OCI-LY1 (cell line): ENCODE measurements at regions not wholly inside any gene's neighbourhood (a gene's known extent, or its start where the extent isn't known, plus 50 kb on each side); places are given as distances from the start of the nearest gene placed in this dataset.

Source experiments
- H2AFZ ChIP-seq: fragments of 200-600 bp; sonication (generic), shearing (Covaris generic); 2 replicates; pipeline ENCODE4 v1.6.0; 2014; ENCODE audit warnings: antibody characterized with exemption, mild to moderate bottlenecking, low read length
- H3F3A ChIP-seq: fragments of 200-600 bp; sonication (generic), shearing (Covaris generic); 2 replicates; pipeline ENCODE4 v1.6.0; 2014; ENCODE audit warnings: mild to moderate bottlenecking, antibody characterized with exemption, low read length, moderate library complexity; ENCODE audit not compliant: insufficient read depth
- H3K27ac ChIP-seq: fragments of 200-600 bp; sonication (generic); 2 replicates; pipeline ENCODE4 v1.5.1; 2014; ENCODE audit warnings: low read length, mixed run types, mild to moderate bottlenecking, low read depth; ENCODE audit not compliant: poor library complexity, severe bottlenecking
- H3K27me3 ChIP-seq: fragments of 200-600 bp; sonication (generic); 2 replicates; pipeline ENCODE4 v1.6.0; 2014; ENCODE audit warnings: antibody characterized with exemption, mild to moderate bottlenecking, low read length, moderate library complexity; ENCODE audit not compliant: insufficient read depth
- H3K36me3 ChIP-seq: fragments of 200-600 bp; sonication (generic); 2 replicates; pipeline ENCODE4 v1.6.1; 2014; ENCODE audit warnings: mild to moderate bottlenecking, antibody characterized with exemption, low read length, moderate library complexity, mixed read lengths; ENCODE audit not compliant: insufficient read depth
- H3K4me1 ChIP-seq: fragments of 200-600 bp; sonication (generic); 2 replicates; pipeline ENCODE4 v1.5.1; 2014; ENCODE audit warnings: mild to moderate bottlenecking, low read length, moderate library complexity; ENCODE audit not compliant: insufficient read depth, severe bottlenecking
- H3K4me2 ChIP-seq: fragments of 200-600 bp; sonication (generic), shearing (Covaris generic); 2 replicates; pipeline ENCODE4 v1.6.1; 2014; ENCODE audit warnings: low read length
- H3K4me3 ChIP-seq: fragments of 200-600 bp; sonication (generic); 2 replicates; pipeline ENCODE4 v1.5.1; 2014; ENCODE audit warnings: low read length, low read depth, mild to moderate bottlenecking, mixed read lengths; ENCODE audit not compliant: poor library complexity, severe bottlenecking
- H3K79me2 ChIP-seq: fragments of 200-600 bp; shearing (Covaris generic); 2 replicates; pipeline ENCODE4 v1.6.1; 2016; ENCODE audit warnings: mixed run types, low read length, mixed read lengths; ENCODE audit not compliant: insufficient read depth
- H3K9ac ChIP-seq: fragments of 200-600 bp; sonication (generic), shearing (Covaris generic); 2 replicates; pipeline ENCODE4 v1.6.1; 2014; ENCODE audit warnings: mild to moderate bottlenecking, low read length, mixed read lengths
- H3K9me2 ChIP-seq: fragments of 200-600 bp; sonication (generic), shearing (Covaris generic); 2 replicates; pipeline ENCODE4 v1.6.1; 2014; ENCODE audit warnings: low read depth, mild to moderate bottlenecking, low read length, mixed read lengths
- H3K9me3 ChIP-seq: fragments of 200-600 bp; shearing (Covaris generic); 2 replicates; pipeline ENCODE4 v1.6.1; 2014; ENCODE audit warnings: low read length, mixed read lengths
- H4K20me1 ChIP-seq: fragments of 200-600 bp; sonication (generic), shearing (Covaris generic); 2 replicates; pipeline ENCODE4 v1.6.0; 2016; ENCODE audit warnings: mild to moderate bottlenecking, low read length; ENCODE audit not compliant: insufficient read depth
- EZH2 ChIP-seq: fragments of 200-600 bp; sonication (generic), shearing (Covaris generic); IDR thresholded peaks from 2 replicates; pipeline ENCODE4 v1.8.0; 2017; ENCODE audit warnings: borderline replicate concordance, mixed run types, mild to moderate bottlenecking, antibody characterized with exemption, low read length, moderate library complexity, mixed read lengths
- TF ChIP-seq, protein P1 (sequence below): fragments of 200-600 bp; sonication (generic), shearing (Covaris generic); IDR thresholded peaks from 2 replicates; pipeline ENCODE4 v1.5.1; 2017; ENCODE audit warnings: mild to moderate bottlenecking, antibody characterized with exemption, low read length, moderate library complexity, mixed read lengths

GRCh38 chrX:139222511-139223200 lies 307.9 kb upstream of the F9 start:
- TF ChIP-seq, protein P1, sequence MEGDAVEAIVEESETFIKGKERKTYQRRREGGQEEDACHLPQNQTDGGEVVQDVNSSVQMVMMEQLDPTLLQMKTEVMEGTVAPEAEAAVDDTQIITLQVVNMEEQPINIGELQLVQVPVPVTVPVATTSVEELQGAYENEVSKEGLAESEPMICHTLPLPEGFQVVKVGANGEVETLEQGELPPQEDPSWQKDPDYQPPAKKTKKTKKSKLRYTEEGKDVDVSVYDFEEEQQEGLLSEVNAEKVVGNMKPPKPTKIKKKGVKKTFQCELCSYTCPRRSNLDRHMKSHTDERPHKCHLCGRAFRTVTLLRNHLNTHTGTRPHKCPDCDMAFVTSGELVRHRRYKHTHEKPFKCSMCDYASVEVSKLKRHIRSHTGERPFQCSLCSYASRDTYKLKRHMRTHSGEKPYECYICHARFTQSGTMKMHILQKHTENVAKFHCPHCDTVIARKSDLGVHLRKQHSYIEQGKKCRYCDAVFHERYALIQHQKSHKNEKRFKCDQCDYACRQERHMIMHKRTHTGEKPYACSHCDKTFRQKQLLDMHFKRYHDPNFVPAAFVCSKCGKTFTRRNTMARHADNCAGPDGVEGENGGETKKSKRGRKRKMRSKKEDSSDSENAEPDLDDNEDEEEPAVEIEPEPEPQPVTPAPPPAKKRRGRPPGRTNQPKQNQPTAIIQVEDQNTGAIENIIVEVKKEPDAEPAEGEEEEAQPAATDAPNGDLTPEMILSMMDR = no peak
- TF ChIP-seq EZH2 = no peak
- H3F3A ChIP-seq = no peaks in the 10 kb centered on the region

GRCh38 chrX:139213241-139213709 lies 317.3 kb upstream of the F9 start:
- Histone ChIP-seq H3K9me2 (no peaks in the 10 kb centered on the region), H3K4me1 (no peaks in the 10 kb centered on the region), H4K20me1 (no peaks in the 10 kb centered on the region), H2AFZ (no peak overlapping the region), H3K4me2 (no peak overlapping the region), H3K9ac (no peak overlapping the region), H3K27ac (no peak overlapping the region), H3K79me2 (no peaks in the 10 kb centered on the region), H3K4me3 (no peak overlapping the region), H3F3A (no peaks in the 10 kb centered on the region), H3K36me3 (no peaks in the 10 kb centered on the region), H3K9me3 (no peaks in the 10 kb centered on the region), H3K27me3 (no peaks in the 10 kb centered on the region)
- TF ChIP-seq EZH2 = no peak
- TF ChIP-seq, protein P1 = no peak

More at GRCh38 chrX:139222511-139223200, 307.9 kb upstream of the F9 start:
- Histone ChIP-seq H3K4me2 (no peak overlapping the region), H3K9me3 (no peaks in the 10 kb centered on the region), H3K4me3 (no peak overlapping the region), H4K20me1 (no peaks in the 10 kb centered on the region), H3K79me2 (no peaks in the 10 kb centered on the region), H3K4me1 (no peaks in the 10 kb centered on the region), H3K36me3 (no peaks in the 10 kb centered on the region), H3K9ac (no peak overlapping the region), H2AFZ (no peak overlapping the region), H3K27me3 (no peaks in the 10 kb centered on the region), H3K9me2 (no peaks in the 10 kb centered on the region), H3K27ac (no peak overlapping the region)

GRCh38 chrX:139211568-139212182 lies 318.9 kb upstream of the F9 start:
- Histone ChIP-seq H3K4me1 (no peaks in the 10 kb centered on the region), H3K9me3 (no peaks in the 10 kb centered on the region), H3K79me2 (no peaks in the 10 kb centered on the region), H4K20me1 (no peaks in the 10 kb centered on the region), H3K27ac (no peak overlapping the region), H3K36me3 (no peaks in the 10 kb centered on the region), H3K9me2 (no peaks in the 10 kb centered on the region), H3K27me3 (no peaks in the 10 kb centered on the region), H3K4me3 (no peak overlapping the region), H2AFZ (no peak overlapping the region), H3K9ac (no peak overlapping the region), H3K4me2 (no peak overlapping the region), H3F3A (no peaks in the 10 kb centered on the region)
- TF ChIP-seq, protein P1 = no peak
- no peak for TF ChIP-seq EZH2
